ENCODE measurements at regions not wholly inside any gene's neighbourhood (a gene's known extent, or its start where the extent isn't known, plus 50 kb on each side); places are given as distances from the start of the nearest gene placed in this dataset.
"Not testable (repeated sequence)": the region's sequence is repeated elsewhere in the genome, so short reads cannot be mapped to it uniquely, and the experiment has no call there.

- no peak for DNase-seq
Observed at GRCh38 chr1:4121834-4122512, 221.9 kb upstream of the C1orf174 start.

- no peak for DNase-seq
Observed at GRCh38 chr1:4122513-4123160, 222.6 kb upstream of the C1orf174 start.

GRCh38 chr1:4124631-4125145, 224.6 kb upstream of the C1orf174 start:
- DNase-seq, result no peak

GRCh38 chr1:4126251-4126650, 226.2 kb upstream of the C1orf174 start:
- no peak for DNase-seq

- DNase-seq, result no peak
Observed at GRCh38 chr1:4126731-4127591, 226.9 kb upstream of the C1orf174 start.

- no peak for DNase-seq
Observed at GRCh38 chr1:4127592-4128140, 227.6 kb upstream of the C1orf174 start.

- DNase-seq, result no peak
Observed at GRCh38 chr1:4128616-4129015, 228.5 kb upstream of the C1orf174 start.

- DNase-seq, result no peak
Observed at GRCh38 chr1:4129693-4130092, 229.6 kb upstream of the C1orf174 start.

GRCh38 chr1:4130096-4130495, 230.0 kb upstream of the C1orf174 start:
- no peak for DNase-seq

- no peak for DNase-seq
Observed at GRCh38 chr1:4131734-4132133, 231.7 kb upstream of the C1orf174 start.

GRCh38 chr1:4132352-4133296, 232.6 kb upstream of the C1orf174 start:
- no peak for DNase-seq

- DNase-seq, result no peak
Observed at GRCh38 chr1:4133297-4133938, 233.3 kb upstream of the C1orf174 start.

- no peak for DNase-seq
Observed at GRCh38 chr1:4133939-4134321, 233.9 kb upstream of the C1orf174 start.

- DNase-seq, result not testable (repeated sequence)
Observed at GRCh38 chr1:4135853-4136252, 235.8 kb upstream of the C1orf174 start.

GRCh38 chr1:4137621-4138415, 237.7 kb upstream of the C1orf174 start:
- DNase-seq, result no peak

- DNase-seq, result no peak
Observed at GRCh38 chr1:4139646-4140045, 239.6 kb upstream of the C1orf174 start.

GRCh38 chr1:4140241-4140640, 240.2 kb upstream of the C1orf174 start:
- DNase-seq, result no peak

GRCh38 chr1:4140821-4141220, 240.7 kb upstream of the C1orf174 start:
- DNase-seq, result no peak

GRCh38 chr1:4144349-4144971, 244.4 kb upstream of the C1orf174 start:
- no peak for DNase-seq

GRCh38 chr1:4146101-4146500, 246.0 kb upstream of the C1orf174 start:
- no peak for DNase-seq
